ENCODE measurements at regions not wholly inside any gene's neighbourhood (a gene's known extent, or its start where the extent isn't known, plus 50 kb on each side); places are given as distances from the start of the nearest gene placed in this dataset.

GRCh38 chr6:16911088-16911487 is 149.8 kb upstream of the ATXN1 start:
- no peak for DNase-seq
- peaks cover 31% of the 10 kb centered on the region for H3F3A ChIP-seq (replicated peaks; ENCODE audit: insufficient read depth)
- peak overlapping the region in 1 of 2 experiments; percentile 89; a peak in 2 of 4 replicates for H3K27ac ChIP-seq (ENCODE audit: low read depth in 2 of 2, low read length in 1 of 2)
- peak overlapping the region; percentile 67; the same call in 1 of the 2 replicates for H3K9ac ChIP-seq
- H3K4me1 ChIP-seq (ENCODE audit: control insufficient read depth in 1 of 2, insufficient read depth in 2 of 2, low read depth in 1 of 2, low read length in 1 of 2), result peaks cover 0 to 13% of the 10 kb centered on the region in 2 experiments; a peak in 2 of 4 replicates
- ChIA-PET CTCF (no interaction called here), POLR2A (no interaction called here)
- 89% methylated on average over 3 of the region's 3 CpGs for WGBS (ENCODE audit: low lambda C conversion rate)
- H3K4me3 ChIP-seq (ENCODE audit: low read depth in 2 of 2, low read length in 1 of 2), result no peak overlapping the region
- peak overlapping the region; percentile 38; the same call in 1 of the 2 replicates for H2AFZ ChIP-seq (ENCODE audit: low read depth)
- no peaks in the 10 kb centered on the region for H3K9me2 ChIP-seq
- H3K36me3 ChIP-seq (replicated peaks in 1 of 2; ENCODE audit: control insufficient read depth in 1 of 2, insufficient read depth in 2 of 2, low read length in 1 of 2), result no peaks in the 10 kb centered on the region
- H3K4me2 ChIP-seq, result peak overlapping the region; percentile 67; the same call in 1 of the 2 replicates
- TF ChIP-seq CHD2 (IDR thresholded peaks at IDR 0.05; ENCODE audit: low read length, partially characterized antibody), result no peak
- no peak for TF ChIP-seq SMC3 (IDR thresholded peaks at IDR 0.05; ENCODE audit: low read depth, low read length)
- no peak for TF ChIP-seq GABPA (IDR thresholded peaks at IDR 0.05; ENCODE audit: low read depth)
- no peak for TF ChIP-seq NFIC (IDR thresholded peaks at IDR 0.05; ENCODE audit: borderline replicate concordance)
- TF ChIP-seq TCF12 (IDR thresholded peaks at IDR 0.05), result no peak
- no peak for TF ChIP-seq MEF2A (IDR thresholded peaks at IDR 0.05; ENCODE audit: borderline replicate concordance, low read depth)
- no peak for TF ChIP-seq NRF1 (IDR thresholded peaks at IDR 0.05; ENCODE audit: low read depth, low read length)
- no peak for TF ChIP-seq POLR2AphosphoS5 (IDR thresholded peaks at IDR 0.05; ENCODE audit: low read depth, low read length)
- no peak for TF ChIP-seq FOSL2 (IDR thresholded peaks at IDR 0.05; ENCODE audit: borderline replicate concordance, low read depth)
- TF ChIP-seq TAF1 (IDR thresholded peaks at IDR 0.05; ENCODE audit: borderline replicate concordance, low read depth, low read length), result no peak
- TF ChIP-seq RFX5 (IDR thresholded peaks at IDR 0.05; ENCODE audit: low read length), result no peak
- no peak for TF ChIP-seq USF1 (IDR thresholded peaks at IDR 0.05; ENCODE audit: borderline replicate concordance, low read depth)
- no peak for TF ChIP-seq RXRA (IDR thresholded peaks at IDR 0.05; ENCODE audit: borderline replicate concordance, low read depth)
- TF ChIP-seq IRF3 (IDR thresholded peaks at IDR 0.05; ENCODE audit: low read depth, low read length), result no peak
- no peak for TF ChIP-seq SIN3A (IDR thresholded peaks at IDR 0.05; ENCODE audit: borderline replicate concordance, low read depth, low read length)
- no peaks in the 10 kb centered on the region for H3K27me3 ChIP-seq (ENCODE audit: insufficient read depth)
- no peaks in the 10 kb centered on the region for H3K79me2 ChIP-seq (ENCODE audit: insufficient read depth)
- peaks cover 9% of the 10 kb centered on the region; the same call in 1 of the 2 replicates for H3K9me3 ChIP-seq
- H4K20me1 ChIP-seq (ENCODE audit: insufficient read depth), result no peaks in the 10 kb centered on the region

GRCh38 chr6:16909658-16910360 is 148.5 kb upstream of the ATXN1 start:
- ChIA-PET CTCF (interaction anchor here (2.1 kb wide), 1 partner anchor 55 kb away, joined by 6 read pairs; no protein-coding TSS in a partner anchor), POLR2A (no interaction called here)
- Histone ChIP-seq H3K9me2 (no peaks in the 10 kb centered on the region), H3K9ac (peak overlapping the region; percentile 67; the same call in 1 of the 2 replicates), H3K4me3 (ENCODE audit: low read depth in 2 of 2, low read length in 1 of 2) (no peak overlapping the region), H3K4me1 (ENCODE audit: control insufficient read depth in 1 of 2, insufficient read depth in 2 of 2, low read depth in 1 of 2, low read length in 1 of 2) (peaks cover 0 to 13% of the 10 kb centered on the region in 2 experiments; a peak in 2 of 4 replicates), H3K9me3 (peaks cover 9% of the 10 kb centered on the region; the same call in 1 of the 2 replicates), H3K36me3 (replicated peaks in 1 of 2; ENCODE audit: control insufficient read depth in 1 of 2, insufficient read depth in 2 of 2, low read length in 1 of 2) (no peaks in the 10 kb centered on the region), H3K4me2 (peak overlapping the region; percentile 67; the same call in 1 of the 2 replicates), H3K27ac (ENCODE audit: low read depth in 2 of 2, low read length in 1 of 2) (peak overlapping the region in 1 of 2 experiments; percentile 89; a peak in 2 of 4 replicates), H4K20me1 (ENCODE audit: insufficient read depth) (no peaks in the 10 kb centered on the region), H2AFZ (ENCODE audit: low read depth) (no peak overlapping the region), H3F3A (replicated peaks; ENCODE audit: insufficient read depth) (peaks cover 31% of the 10 kb centered on the region), H3K27me3 (ENCODE audit: insufficient read depth) (no peaks in the 10 kb centered on the region), H3K79me2 (ENCODE audit: insufficient read depth) (no peaks in the 10 kb centered on the region)
- 70% methylated on average over 4 of the region's 4 CpGs for WGBS (ENCODE audit: low lambda C conversion rate)
- DNase-seq, result no peak
- no peak for TF ChIP-seq CHD2 (IDR thresholded peaks at IDR 0.05; ENCODE audit: low read length, partially characterized antibody)
- TF ChIP-seq MXI1 (IDR thresholded peaks at IDR 0.05; ENCODE audit: low read depth, low read length), result no peak
- TF ChIP-seq GATA2 (CRISPR knock-in tag; IDR thresholded peaks at IDR 0.05), result no peak
- TF ChIP-seq TCF12 (IDR thresholded peaks at IDR 0.05), result peak; percentile 95
- TF ChIP-seq USF1 (IDR thresholded peaks at IDR 0.05; ENCODE audit: borderline replicate concordance, low read depth), result no peak
- TF ChIP-seq EZH2phosphoT487 (IDR thresholded peaks at IDR 0.05; ENCODE audit: borderline replicate concordance, low read depth), result no peak
- TF ChIP-seq RXRA (IDR thresholded peaks at IDR 0.05; ENCODE audit: borderline replicate concordance, low read depth), result peak; percentile 95
- no peak for TF ChIP-seq RFX5 (IDR thresholded peaks at IDR 0.05; ENCODE audit: low read length)
- TF ChIP-seq ZBTB33 (IDR thresholded peaks at IDR 0.05; ENCODE audit: borderline replicate concordance, low read depth), result peak; percentile 76; the same call in 1 of the 2 replicates
- TF ChIP-seq EP300 (IDR thresholded peaks at IDR 0.05; ENCODE audit: borderline replicate concordance in 1 of 2, low read depth in 1 of 2, low read length in 1 of 2), result peak in 1 of 2 experiments; percentile 98; a peak in 2 of 4 replicates
- TF ChIP-seq JUND (IDR thresholded peaks at IDR 0.05), result peak; percentile 92
- no peak for TF ChIP-seq NRF1 (IDR thresholded peaks at IDR 0.05; ENCODE audit: low read depth, low read length)
- TF ChIP-seq YY1 (IDR thresholded peaks at IDR 0.05; ENCODE audit: low read depth), result peak; percentile 42; the same call in 1 of the 2 replicates
